HG03354 (cell line): ENCODE measurements at regions not wholly inside any gene's neighbourhood (a gene's known extent, or its start where the extent isn't known, plus 50 kb on each side); places are given as distances from the start of the nearest gene placed in this dataset.

ENCODE experiments used
- ATAC-seq: cut with Tn5 transposase; IDR thresholded peaks from one replicate; pipeline ENCODE4 v1.9.1; 2021; ENCODE audit warnings: mild to moderate bottlenecking; ENCODE audit not compliant: unreplicated experiment, poor library complexity, severe bottlenecking

DNA sequence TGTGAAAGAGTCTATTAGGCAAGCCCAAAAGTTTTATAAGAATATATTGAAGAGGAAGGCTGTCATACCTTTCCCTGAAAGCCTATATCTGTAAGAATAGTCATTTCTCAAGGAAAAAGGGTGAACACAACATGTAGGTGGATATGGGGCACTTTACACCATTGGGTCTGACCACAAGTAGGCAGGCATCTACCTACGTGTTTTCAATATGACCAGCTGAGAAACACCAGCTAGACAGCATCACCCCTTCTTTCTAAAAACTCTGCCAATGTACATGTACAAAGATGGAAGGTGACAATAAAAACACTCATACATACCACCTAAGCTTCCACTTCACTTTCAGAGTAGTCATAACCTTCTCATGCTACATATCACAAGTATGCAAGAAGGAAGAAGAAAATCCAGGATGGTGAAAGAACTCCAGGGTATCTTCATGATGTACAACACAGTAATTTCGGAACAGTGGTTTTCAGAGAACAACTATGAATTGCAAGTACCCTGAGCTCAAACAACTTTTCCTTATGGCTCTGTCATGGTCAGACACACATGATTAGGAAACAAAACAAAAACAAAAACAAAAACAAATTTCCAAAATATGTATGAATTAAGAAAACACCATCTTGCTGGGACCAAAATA lies 98.5 kb upstream of the ADGRL2 start:
- ATAC-seq = no peak

DNA sequence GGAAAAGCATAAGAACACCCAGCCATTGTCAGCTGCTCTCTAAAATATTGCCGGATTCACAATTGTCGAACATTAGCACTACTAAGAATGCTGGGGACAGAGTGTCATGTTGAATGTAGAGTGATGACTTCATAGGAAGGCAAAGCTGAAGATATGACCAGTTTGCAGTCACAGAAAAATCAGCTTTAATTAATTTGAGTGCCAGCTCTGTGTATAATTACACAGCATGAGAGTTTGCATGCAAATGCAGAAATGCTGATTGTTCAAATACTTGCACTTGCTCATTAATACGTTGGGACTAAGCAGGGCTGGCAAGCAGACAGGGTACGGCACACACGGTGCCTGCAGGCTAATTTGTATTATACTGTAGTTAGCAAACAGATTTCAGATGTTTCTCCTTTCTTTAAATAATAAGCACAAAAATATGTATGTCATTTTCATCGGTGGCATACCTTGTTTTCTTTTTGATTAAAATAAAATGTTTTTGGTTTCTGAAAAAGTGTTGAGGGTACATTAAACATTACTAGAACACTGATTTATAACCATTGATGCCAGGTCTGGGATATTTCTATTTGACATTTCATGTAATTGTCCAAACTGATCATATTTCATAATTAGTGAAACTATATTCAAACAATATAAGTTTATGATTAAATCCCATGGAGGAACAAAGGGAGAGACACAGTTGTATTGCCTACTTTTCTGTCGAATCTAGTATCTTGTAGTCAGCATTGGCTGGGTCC lies 99.8 kb upstream of the ADGRL2 start:
- no peak for ATAC-seq

DNA sequence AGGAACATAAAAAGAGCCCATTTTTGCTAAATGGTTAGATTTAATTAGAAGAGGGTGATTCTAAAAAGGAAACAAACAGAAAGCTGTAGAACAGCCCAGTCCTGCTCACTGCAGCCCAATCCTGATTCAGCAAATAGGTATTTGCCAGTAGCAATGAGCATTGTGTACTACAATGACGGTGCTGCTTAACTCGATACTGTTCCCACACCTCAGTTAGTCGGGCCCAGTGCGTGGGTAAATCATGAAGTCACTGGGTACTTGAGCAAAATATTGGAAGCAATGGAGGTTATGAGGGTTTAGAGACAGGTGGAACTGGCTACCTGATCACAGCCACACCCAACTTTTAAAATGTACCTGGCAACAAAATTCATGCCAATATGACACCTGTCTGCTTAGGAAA lies 101.5 kb upstream of the ADGRL2 start:
- ATAC-seq = no peak

- ATAC-seq = no peak
Measured at GRCh38 chr1:81695741-81696140, 105.0 kb upstream of the ADGRL2 start.

DNA sequence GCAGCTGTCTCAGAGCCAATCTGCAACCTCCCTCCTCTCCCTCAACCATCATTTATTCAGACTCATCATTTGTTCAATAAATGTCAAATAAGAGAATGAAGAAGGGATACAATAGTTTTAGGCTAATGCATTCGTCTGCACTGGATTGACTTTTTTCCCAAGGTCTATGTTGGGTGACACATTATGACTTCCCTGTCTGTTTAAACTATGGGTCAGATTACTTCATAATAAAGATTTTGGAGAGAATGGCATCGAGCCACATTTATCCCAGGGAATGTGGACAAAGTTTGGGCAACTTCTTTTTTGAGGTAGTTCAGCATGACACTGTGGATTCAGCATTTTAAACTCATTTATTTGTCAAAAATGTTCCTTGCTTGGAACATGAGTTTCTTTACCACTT lies 107.4 kb upstream of the ADGRL2 start:
- ATAC-seq = no peak

- no peak for ATAC-seq
Measured at GRCh38 chr1:81690676-81691453, 109.9 kb upstream of the ADGRL2 start.

- no peak for ATAC-seq
Measured at GRCh38 chr1:81689531-81689941, 111.2 kb upstream of the ADGRL2 start.

DNA sequence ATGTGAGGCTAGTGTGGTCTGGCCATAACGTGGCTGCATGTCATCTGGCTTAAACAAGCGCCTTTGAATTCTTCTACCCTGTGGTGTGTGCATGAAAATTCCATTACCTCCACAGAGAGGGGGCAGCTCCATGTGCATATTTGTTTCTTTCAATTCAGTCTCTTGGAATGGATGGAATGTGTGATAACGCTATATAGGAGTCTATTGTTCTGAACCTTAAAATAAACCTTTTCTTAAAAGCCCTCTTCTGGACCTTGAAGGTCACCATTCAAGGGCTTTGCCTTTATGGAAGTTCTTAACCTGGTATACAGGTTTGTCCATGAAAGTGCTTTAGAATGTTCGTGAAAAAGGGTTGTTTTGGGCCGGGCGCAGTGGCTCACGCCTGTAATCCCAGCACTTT lies 118.2 kb upstream of the ADGRL2 start:
- ATAC-seq = no peak

DNA sequence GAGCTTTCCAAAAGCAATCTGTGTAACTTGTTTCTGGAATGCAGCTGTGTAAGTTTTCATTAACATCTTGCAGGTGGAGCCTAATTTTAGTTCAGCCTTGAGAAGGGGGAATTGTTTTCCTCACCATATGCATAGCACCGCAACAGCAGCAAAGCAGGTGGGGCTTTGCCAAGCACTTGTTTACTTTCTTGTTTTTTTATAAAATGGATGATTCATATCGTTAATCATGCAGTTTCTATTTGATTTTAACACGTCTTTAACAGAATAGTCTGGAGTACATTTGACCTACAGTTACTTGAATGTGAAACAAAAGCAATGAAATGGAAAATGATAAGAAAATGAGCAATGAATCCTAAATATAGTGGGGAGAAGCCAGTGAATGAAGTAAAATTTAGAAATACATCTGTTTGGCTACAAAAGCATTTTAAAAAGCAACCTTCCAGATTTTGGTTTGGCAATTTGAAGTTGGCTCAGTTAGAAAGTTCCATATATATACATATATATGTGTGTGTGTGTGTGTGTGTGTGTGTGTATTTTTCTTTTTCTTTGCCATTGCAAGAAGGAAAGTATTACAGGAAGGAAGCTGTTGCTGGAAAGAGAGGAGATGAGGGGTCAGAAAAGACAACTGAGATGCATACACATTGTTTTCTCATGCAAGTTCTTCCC lies 119.0 kb upstream of the ADGRL2 start:
- ATAC-seq = no peak

DNA sequence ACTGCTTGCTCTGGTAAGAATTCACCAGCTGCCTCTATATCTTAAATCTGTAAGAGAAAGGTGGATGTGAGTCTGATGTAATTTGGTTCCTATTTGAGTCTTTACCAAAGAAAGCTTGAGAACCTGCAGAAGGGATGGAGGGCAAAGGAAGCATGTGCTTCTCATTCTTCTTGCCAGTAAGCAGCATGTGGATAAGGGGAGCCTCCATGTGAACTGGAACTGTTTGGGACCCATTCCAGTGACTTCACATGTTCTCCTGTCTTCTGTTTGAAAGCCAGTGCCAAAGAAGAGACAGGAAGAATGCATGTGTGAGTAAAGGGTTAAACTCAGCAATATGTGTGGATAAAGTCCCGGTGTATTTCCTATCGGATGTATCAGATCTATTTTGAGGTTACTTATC lies 119.6 kb upstream of the ADGRL2 start:
- no peak for ATAC-seq

GRCh38 chr1:81679942-81680341 lies 120.8 kb upstream of the ADGRL2 start:
- ATAC-seq = no peak

DNA sequence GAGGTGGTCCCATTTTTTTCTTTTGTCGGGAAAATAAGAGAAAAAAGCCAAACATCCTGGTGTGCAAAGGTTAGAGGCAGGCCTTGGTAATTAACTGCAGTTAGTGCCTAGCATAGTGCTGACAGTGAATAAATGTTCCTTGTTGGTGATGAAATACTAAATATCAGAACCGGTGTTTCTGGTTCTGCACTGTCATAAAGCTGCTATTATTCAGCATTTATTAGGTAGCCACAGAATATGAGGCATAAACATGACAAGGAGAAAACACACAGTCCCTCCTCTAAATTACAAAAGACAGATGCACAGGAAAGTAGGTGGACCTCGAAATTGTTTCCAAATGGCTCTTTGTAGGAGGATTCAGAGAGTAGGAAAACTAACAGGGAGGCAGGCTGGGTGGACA lies 122.0 kb upstream of the ADGRL2 start:
- ATAC-seq = no peak

DNA sequence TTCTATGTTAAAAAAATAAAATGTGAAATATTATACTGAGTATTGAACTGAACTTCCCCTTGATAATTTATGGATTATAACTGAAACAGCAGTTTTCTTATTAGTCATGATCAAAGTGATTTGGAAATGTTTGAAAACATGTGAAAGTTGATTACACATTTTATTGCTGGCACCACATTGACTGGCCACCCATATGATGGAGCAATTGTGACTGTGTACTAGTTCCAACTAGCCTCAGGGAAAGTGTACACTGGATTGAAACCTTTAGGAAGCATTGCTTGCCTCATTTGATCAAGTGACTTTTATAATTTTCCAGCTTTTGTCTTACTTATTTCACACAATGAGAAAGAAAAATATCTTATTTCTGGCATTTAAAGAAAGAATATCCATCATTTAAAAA lies 128.0 kb upstream of the ADGRL2 start:
- no peak for ATAC-seq

DNA sequence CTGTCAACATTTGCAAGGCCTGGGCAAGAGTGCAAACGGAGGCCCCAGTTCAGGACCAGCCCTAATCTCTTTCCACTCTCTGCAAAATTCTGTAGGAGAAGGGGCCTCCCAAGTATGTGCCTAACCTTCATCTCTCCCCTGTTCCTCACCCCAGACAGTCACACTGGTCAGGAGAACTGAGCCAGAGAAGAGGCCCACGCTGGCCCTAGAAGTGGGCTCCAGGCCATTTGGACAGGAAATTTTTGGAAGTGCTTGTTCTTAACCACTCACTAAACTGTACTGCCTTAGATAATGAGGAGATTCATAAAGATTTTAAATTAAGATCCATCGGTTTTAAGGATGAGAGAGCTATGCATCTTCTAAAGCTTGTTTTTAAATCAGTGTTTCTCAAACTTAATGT lies 129.7 kb upstream of the ADGRL2 start:
- ATAC-seq = no peak

DNA sequence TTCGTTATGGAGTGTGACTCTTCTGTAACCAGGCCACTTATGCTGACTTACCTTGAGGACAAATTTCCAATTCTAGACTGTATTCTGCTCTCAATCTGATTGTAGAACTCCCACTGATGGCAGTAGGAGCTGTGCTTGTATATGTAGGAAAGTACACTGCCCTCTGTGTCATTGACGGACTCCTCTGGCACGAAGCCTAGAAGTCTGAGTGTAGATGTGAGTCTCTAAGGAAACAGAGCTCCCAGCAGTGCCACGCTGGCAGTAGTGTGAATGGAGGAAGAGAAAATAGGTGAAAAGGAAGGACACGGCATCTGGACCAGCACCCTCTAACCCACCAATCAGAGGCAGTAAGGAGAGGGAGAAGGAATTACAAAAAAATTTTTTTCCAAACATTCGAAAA lies 130.4 kb upstream of the ADGRL2 start:
- no peak for ATAC-seq

GRCh38 chr1:81666586-81666985 lies 134.1 kb upstream of the ADGRL2 start:
- ATAC-seq = no peak

DNA sequence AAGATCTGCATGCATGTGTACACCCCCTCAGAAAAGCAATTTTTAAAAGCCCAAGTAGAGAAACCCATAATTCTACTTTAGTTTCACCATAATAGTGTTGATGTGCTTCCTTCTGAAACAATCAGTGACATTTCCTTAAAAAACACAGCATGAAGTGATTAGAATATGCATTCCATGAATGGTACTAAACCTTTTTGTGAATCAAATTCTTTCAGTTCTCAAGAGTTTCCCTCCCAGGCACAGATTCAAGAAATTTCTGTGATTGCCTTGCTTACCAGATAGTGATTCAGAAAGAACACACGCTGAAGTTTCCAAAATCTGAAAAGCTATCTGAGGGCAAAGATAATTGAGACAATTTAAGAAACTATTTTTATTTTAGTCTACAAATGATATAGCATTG lies 136.4 kb upstream of the ADGRL2 start:
- ATAC-seq = no peak

DNA sequence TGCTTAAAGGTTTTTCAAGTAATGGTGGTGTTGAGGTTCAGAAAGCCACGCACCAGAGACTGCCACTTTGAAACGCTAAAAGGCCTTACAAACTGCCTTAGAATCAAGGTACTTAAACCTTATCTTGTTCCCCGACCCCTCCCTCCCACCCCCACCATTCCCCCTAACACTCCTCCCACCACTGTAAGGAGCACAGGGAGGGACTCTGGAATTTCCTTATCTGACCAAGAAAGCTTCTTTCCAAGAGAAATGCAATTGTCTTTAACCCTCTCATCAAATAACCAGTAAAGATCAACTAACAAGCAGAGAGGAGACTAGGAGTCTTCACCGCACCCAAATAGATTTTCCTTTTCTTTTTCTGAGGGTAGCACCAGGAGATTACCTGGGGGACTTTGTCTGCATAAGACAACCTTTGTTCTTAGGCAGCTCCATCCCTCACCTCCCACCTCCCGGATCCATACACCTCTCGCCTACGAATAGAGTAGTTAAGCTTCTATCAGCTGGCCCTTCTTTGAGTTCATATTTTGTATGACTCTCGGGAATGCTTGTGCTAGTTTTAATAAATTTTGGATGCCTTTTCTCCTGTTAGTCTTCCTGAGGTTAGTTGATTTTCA lies 137.7 kb upstream of the ADGRL2 start:
- ATAC-seq = no peak

DNA sequence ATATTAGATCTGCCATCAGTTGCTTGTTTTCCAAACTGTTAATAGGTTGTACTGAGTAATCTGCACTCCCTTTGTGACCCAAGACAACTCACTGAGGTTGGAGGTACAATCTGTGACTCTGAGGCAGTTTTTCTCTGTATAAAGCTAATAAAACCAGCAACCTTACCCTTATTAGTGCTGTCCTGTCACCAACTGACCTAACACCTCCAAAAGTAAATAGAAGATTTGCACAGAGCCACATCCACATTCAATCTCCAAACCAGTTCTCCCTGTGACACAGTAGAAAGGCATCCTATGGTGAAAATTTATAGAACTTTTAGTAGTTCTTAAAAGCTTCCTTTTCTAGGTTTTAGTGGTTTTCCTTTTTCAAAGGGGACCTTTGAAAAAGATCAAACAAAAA lies 140.4 kb upstream of the ADGRL2 start:
- no peak for ATAC-seq

DNA sequence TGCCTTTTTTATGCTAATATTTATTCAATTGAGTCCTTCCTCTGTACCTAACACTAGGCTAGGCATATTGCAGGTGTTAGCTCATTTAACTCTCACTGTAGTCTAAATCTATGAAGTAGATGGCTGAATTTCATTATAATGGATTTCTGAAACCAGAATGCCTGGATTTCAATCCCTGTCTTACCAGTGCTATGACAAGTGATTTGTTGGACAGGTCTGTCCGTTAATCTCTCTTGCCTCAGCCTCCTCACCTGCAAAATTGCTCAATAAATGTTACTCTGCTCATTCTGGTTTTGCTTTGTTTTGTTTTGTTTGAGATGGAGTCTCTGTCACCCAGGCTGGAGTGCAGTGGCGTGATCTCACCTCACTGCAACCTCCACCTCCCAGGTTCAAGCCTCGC lies 146.1 kb upstream of the ADGRL2 start:
- no peak for ATAC-seq
